Heart left ventricle (tissue), 16 donors: ENCODE measurements at regions not wholly inside any gene's neighbourhood (a gene's known extent, or its start where the extent isn't known, plus 50 kb on each side); places are given as distances from the start of the nearest gene placed in this dataset.

Experiments used
- ATAC-seq, 4 donors: fragments of 200-7000 bp; cut with Tn5 transposase; one replicate each; pipeline ENCODE4 v1.9.1; 2020 to 2022; ENCODE audit warnings: moderate library complexity in 4 of 4, mild to moderate bottlenecking in 3 of 4, moderate number of reproducible peaks in 1 of 4
- DNase-seq, 5 donors: peaks; one replicate each; pipeline ENCODE4 v3.0.0-alpha.2; 2020
- H3K27ac ChIP-seq, 12 donors: fragments of 200-600 bp; sonication (generic) in 4 of 12; one replicate each; pipeline versions ENCODE4 v1.5.0 to v1.8.0; 2016 to 2022; ENCODE audit warnings: mild to moderate bottlenecking in 2 of 12
- H3K27me3 ChIP-seq, 9 donors: fragments of 200-600 bp; sonication (generic) in 2 of 9; one replicate each; pipeline versions ENCODE4 v1.5.1 to v1.8.0; 2016 to 2022; ENCODE audit warnings: mild to moderate bottlenecking in 3 of 9
- H3K36me3 ChIP-seq, 9 donors: fragments of 200-600 bp; sonication (generic) in 2 of 9; one replicate each; pipeline versions ENCODE4 v1.5.0 to v1.8.0; 2018 to 2022; ENCODE audit warnings: mild to moderate bottlenecking in 2 of 9
- H3K4me1 ChIP-seq, 12 donors: fragments of 200-600 bp; sonication (generic) in 4 of 12; one replicate each; pipeline versions ENCODE4 v1.5.0 to v1.8.0; 2016 to 2022; ENCODE audit warnings: mild to moderate bottlenecking in 3 of 12
- H3K4me3 ChIP-seq, 12 donors: fragments of 200-600 bp; sonication (generic) in 4 of 12; one replicate each; pipeline versions ENCODE4 v1.5.0 to v1.8.0; 2017 to 2022; ENCODE audit warnings: mild to moderate bottlenecking in 9 of 12, moderate library complexity in 4 of 12
- H3K9me3 ChIP-seq, 12 donors: fragments of 200-600 bp; sonication (generic) in 4 of 12; one replicate each; pipeline versions ENCODE4 v1.5.0 to v1.8.0; 2016 to 2022; ENCODE audit warnings: mild to moderate bottlenecking in 1 of 12
- POLR2A ChIP-seq, 2 donors: fragments of 450-650 bp; IDR thresholded peaks; one replicate each; pipeline ENCODE4 v1.6.1; 2017; ENCODE audit warnings: antibody characterized with exemption in 2 of 2, mild to moderate bottlenecking in 2 of 2, moderate library complexity in 2 of 2
- WGBS, 4 donors: extraction: QIAGEN DNeasy Blood & Tissue Kit in 2 of 4; methylation state at CpG; one replicate each; pipeline versions ENCODE4 v1.1.5 to v1.1.7; 2013 to 2018; 5-methylcytosine and 5-hydroxymethylcytosine counted together
- intact Hi-C, 10 donors: fragments of 100-400 bp; cut with DNase I; formaldehyde crosslinking; loops; one replicate each; pipeline versions ENCODE4 v1.11.1 to v1.14.2; 2022
- TF ChIP-seq, protein P1 (sequence below), 12 donors: fragments of 200-600 bp; sonication (generic) in 4 of 12; IDR thresholded peaks; one replicate each; pipeline versions ENCODE4 v1.5.0 to v1.8.0; 2018 to 2022; ENCODE audit warnings: antibody characterized with exemption in 12 of 12, mild to moderate bottlenecking in 5 of 12
- donor health status: ischemic (EF 13 %, LVEDD 7.1; RV severe dilation, severe dysfunction).
- donor health status: healthy with polysubstance abuse.
- donor health status: DM: no; HTN: yes; CAD: no.
- donor health status: DM: no; HTN: no; CAD: no.
- donor health status: ischemic (EF 25% LVEDD 6.9; RV normal size, moderate dysfunction).
- donor health status: ischemic (EF 25% LVEDD 5.7; RV mildly dilated, moderate dysfunction).
- donor health status: healthy.
- donor health status: DM: yes; HTN: yes; CAD: no.
- donor health status: ischemic (EF 35%, LVEDD 5.7; RV mildly dilated, moderate dysfunction).
- donor health status: nonischemic (EF 11% LVEDD 7.7; RV severe dilation, severe dysfunction).
- donor health status: DM: yes; HTN: yes; CAD: no.
- donor health status: PGD.
- donor health status: ischemic (EF 29% LVEDD 5.4; RV normal size, mild dysfunction).
- donor health status: nonischemic (EF 23%, LVEDD 6.1; RV moderate dilation, normal function).

- H3K9me3 ChIP-seq: no peaks in the 10 kb centered on the region
- TF ChIP-seq, protein P1, sequence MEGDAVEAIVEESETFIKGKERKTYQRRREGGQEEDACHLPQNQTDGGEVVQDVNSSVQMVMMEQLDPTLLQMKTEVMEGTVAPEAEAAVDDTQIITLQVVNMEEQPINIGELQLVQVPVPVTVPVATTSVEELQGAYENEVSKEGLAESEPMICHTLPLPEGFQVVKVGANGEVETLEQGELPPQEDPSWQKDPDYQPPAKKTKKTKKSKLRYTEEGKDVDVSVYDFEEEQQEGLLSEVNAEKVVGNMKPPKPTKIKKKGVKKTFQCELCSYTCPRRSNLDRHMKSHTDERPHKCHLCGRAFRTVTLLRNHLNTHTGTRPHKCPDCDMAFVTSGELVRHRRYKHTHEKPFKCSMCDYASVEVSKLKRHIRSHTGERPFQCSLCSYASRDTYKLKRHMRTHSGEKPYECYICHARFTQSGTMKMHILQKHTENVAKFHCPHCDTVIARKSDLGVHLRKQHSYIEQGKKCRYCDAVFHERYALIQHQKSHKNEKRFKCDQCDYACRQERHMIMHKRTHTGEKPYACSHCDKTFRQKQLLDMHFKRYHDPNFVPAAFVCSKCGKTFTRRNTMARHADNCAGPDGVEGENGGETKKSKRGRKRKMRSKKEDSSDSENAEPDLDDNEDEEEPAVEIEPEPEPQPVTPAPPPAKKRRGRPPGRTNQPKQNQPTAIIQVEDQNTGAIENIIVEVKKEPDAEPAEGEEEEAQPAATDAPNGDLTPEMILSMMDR (IDR thresholded peaks at IDR 0.05): no peak
- TF ChIP-seq POLR2A (IDR thresholded peaks at IDR 0.05): no peak
- no peak overlapping the region for H3K27ac ChIP-seq
- ATAC-seq (no peak), DNase-seq (no peak)
- H3K36me3 ChIP-seq: no peaks in the 10 kb centered on the region
- H3K27me3 ChIP-seq: no peaks in the 10 kb centered on the region
- H3K4me3 ChIP-seq: no peak overlapping the region
- H3K4me1 ChIP-seq: no peaks in the 10 kb centered on the region
- intact Hi-C loops: no loop called here
Measured at GRCh38 chr5:163889369-163889768, 383.9 kb downstream of the MAT2B start.

GRCh38 chr5:163890261-163890660, 384.8 kb downstream of the MAT2B start:
- Histone ChIP-seq H3K27me3 (no peaks in the 10 kb centered on the region), H3K36me3 (no peaks in the 10 kb centered on the region), H3K27ac (no peak overlapping the region), H3K4me1 (no peaks in the 10 kb centered on the region), H3K4me3 (no peak overlapping the region), H3K9me3 (no peaks in the 10 kb centered on the region)
- TF ChIP-seq, protein P1 (IDR thresholded peaks at IDR 0.05): no peak
- TF ChIP-seq POLR2A (IDR thresholded peaks at IDR 0.05): no peak
- no peak for DNase-seq
- no peak for ATAC-seq
- 41 to 64% (median 52%) methylated on average over 2 of the region's 2 CpGs for WGBS, 4 donors
- intact Hi-C loops: no loop called here

DNA sequence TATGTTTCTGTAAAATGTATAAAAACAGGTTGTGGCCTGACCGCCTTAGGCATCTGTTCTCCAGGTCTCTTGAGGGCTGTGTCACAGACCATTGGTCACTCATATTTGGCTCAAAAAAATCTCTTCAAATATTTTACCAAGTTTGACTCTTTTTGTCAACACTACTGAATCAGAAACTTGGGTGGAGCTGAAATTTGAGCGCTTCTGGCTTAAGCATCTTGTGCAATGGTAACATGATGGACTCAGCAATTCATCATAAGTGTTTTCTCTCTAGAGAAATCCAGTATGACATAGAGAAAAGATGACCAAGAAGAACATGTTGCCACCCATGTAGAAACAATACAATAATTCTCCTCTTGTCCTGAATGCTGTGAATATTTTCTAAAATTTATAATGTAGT, 387.9 kb downstream of the MAT2B start:
- DNase-seq (no peak), ATAC-seq (no peak)
- Histone ChIP-seq H3K27ac (no peak overlapping the region), H3K4me1 (no peaks in the 10 kb centered on the region), H3K27me3 (no peaks in the 10 kb centered on the region), H3K36me3 (no peaks in the 10 kb centered on the region), H3K9me3 (peaks cover 0 to 2% (median 0%) of the 10 kb centered on the region in 12 donors), H3K4me3 (no peak overlapping the region)
- intact Hi-C loops: no loop called here
- TF ChIP-seq, protein P1 (IDR thresholded peaks at IDR 0.05): no peak
- no peak for TF ChIP-seq POLR2A (IDR thresholded peaks at IDR 0.05)
- 84 to 94% (median 87%) methylated on average over 2 of the region's 2 CpGs for WGBS, 4 donors

GRCh38 chr5:163894645-163895044, 389.2 kb downstream of the MAT2B start:
- intact Hi-C loops: no loop called here
- H3K36me3 ChIP-seq: no peaks in the 10 kb centered on the region

More at GRCh38 chr5:163894645-163895044, 389.2 kb downstream of the MAT2B start:
- Histone ChIP-seq H3K4me3 (no peak overlapping the region), H3K9me3 (peaks cover 0 to 2% (median 0%) of the 10 kb centered on the region in 12 donors), H3K4me1 (no peaks in the 10 kb centered on the region), H3K27me3 (no peaks in the 10 kb centered on the region), H3K27ac (no peak overlapping the region)
- TF ChIP-seq, protein P1 (IDR thresholded peaks at IDR 0.05): no peak
- no peak for TF ChIP-seq POLR2A (IDR thresholded peaks at IDR 0.05)
- ATAC-seq (no peak), DNase-seq (no peak)
